Neural crest cell (in vitro differentiated cells): ENCODE measurements at regions not wholly inside any gene's neighbourhood (a gene's known extent, or its start where the extent isn't known, plus 50 kb on each side); places are given as distances from the start of the nearest gene placed in this dataset.

ENCODE experiments used
- DNase-seq: peaks from one replicate; pipeline ENCODE4 v3.0.0; 2021; ENCODE audit warnings: low read depth, mixed read lengths, low spot score
- H3K27ac Mint-ChIP-seq: one replicate; pipeline ENCODE4 v1.8.0; 2021; ENCODE audit warnings: mild to moderate bottlenecking, mixed read lengths; ENCODE audit not compliant: unreplicated experiment
- H3K27me3 Mint-ChIP-seq: 2 replicates; pipeline ENCODE4 v1.8.0; 2021; ENCODE audit warnings: low read depth, mild to moderate bottlenecking, mixed read lengths
- H3K36me3 Mint-ChIP-seq: 2 replicates; pipeline ENCODE4 v1.8.0; 2021; ENCODE audit warnings: low read depth, mild to moderate bottlenecking, mixed read lengths
- H3K4me1 Mint-ChIP-seq: 2 replicates; pipeline ENCODE4 v1.8.0; 2021; ENCODE audit warnings: mixed read lengths
- H3K4me3 Mint-ChIP-seq: one replicate; pipeline ENCODE4 v1.8.0; 2021; ENCODE audit warnings: mild to moderate bottlenecking, mixed read lengths
- H3K9me3 Mint-ChIP-seq: 2 replicates; pipeline ENCODE4 v1.8.0; 2021; ENCODE audit warnings: mixed read lengths
- TF ChIP-seq, protein P1 (sequence below): fragments of 200-600 bp; sonication (generic); conservative IDR thresholded peaks from 2 replicates; pipeline ENCODE4 v1.5.0; 2021; ENCODE audit warnings: antibody characterized with exemption, mild to moderate bottlenecking

DNA sequence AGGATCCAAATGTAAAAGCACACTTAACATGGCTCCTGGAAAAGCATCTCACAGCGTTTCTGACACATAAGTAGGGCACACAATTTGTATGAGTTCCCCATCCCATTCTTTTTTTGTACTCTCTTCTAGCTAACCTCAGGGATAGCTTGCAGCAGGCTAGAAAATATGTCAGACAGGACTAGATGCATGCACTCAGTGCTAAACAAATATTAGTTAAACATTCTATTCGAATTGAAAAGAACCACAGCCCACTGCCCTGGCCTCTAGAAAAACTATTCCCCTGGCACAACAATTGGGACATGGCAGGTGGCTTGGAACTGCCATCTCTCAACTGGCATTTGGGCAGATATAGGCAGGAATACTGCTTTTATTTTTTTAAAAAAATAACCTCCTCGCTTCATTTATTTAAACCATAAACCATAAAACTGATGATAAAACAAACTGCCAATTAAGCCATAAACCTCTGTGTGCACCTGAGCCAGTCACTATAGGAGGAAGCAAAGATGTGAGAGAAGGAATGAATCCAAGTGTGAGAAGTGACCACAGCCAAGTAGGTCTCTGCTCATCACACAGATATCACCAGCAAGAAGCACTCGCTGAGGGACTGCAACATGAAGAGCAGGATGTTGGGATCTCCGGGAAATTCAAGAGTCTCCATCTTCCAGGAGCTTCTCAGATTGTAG is 394.1 kb downstream of the NEBL start:
- TF ChIP-seq, protein P1, sequence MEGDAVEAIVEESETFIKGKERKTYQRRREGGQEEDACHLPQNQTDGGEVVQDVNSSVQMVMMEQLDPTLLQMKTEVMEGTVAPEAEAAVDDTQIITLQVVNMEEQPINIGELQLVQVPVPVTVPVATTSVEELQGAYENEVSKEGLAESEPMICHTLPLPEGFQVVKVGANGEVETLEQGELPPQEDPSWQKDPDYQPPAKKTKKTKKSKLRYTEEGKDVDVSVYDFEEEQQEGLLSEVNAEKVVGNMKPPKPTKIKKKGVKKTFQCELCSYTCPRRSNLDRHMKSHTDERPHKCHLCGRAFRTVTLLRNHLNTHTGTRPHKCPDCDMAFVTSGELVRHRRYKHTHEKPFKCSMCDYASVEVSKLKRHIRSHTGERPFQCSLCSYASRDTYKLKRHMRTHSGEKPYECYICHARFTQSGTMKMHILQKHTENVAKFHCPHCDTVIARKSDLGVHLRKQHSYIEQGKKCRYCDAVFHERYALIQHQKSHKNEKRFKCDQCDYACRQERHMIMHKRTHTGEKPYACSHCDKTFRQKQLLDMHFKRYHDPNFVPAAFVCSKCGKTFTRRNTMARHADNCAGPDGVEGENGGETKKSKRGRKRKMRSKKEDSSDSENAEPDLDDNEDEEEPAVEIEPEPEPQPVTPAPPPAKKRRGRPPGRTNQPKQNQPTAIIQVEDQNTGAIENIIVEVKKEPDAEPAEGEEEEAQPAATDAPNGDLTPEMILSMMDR = no peak
- Mint-ChIP-seq H3K4me1 (no peaks in the 10 kb centered on the region), H3K4me3 (no peak overlapping the region), H3K9me3 (peaks cover 3% of the 10 kb centered on the region), H3K36me3 (no peaks in the 10 kb centered on the region), H3K27me3 (peaks cover 3% of the 10 kb centered on the region), H3K27ac (no peak overlapping the region)
- DNase-seq = no peak

- no peak for DNase-seq
- H3K4me1 Mint-ChIP-seq = no peaks in the 10 kb centered on the region
- H3K36me3 Mint-ChIP-seq = peaks cover 7% of the 10 kb centered on the region
- H3K27me3 Mint-ChIP-seq = no peaks in the 10 kb centered on the region
- TF ChIP-seq, protein P1 = no peak
- H3K27ac Mint-ChIP-seq = no peak overlapping the region
- H3K9me3 Mint-ChIP-seq = peaks cover 9% of the 10 kb centered on the region
- no peak overlapping the region for H3K4me3 Mint-ChIP-seq
Measured at GRCh38 chr10:20494474-20494873, 402.6 kb downstream of the NEBL start.

- Mint-ChIP-seq H3K27me3 (no peaks in the 10 kb centered on the region), H3K4me1 (no peaks in the 10 kb centered on the region), H3K9me3 (peaks cover 7% of the 10 kb centered on the region), H3K27ac (no peak overlapping the region), H3K36me3 (peaks cover 5% of the 10 kb centered on the region), H3K4me3 (no peak overlapping the region)
- DNase-seq = no peak
- TF ChIP-seq, protein P1 = peak; percentile 55
Measured at GRCh38 chr10:20492447-20492846, 404.7 kb downstream of the NEBL start.

DNA sequence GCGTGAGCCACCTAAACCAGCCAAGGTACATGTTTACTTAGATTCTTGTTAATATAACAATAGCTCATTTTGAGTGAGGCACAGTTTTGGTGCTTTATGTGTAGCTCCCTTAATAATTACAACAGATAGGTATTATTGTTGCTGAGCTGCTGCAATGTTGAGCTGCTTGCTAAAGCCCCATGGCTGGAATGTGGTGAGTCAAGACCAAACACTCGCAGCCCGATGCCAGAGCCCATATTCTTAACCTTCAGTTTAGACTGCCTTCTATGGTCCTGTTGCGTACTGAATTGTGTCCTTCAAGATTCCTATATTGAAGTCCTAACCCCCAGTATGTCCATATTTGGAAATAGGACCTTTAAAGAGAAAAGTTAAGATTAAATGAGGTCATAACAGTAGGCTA is 407.1 kb downstream of the NEBL start:
- Mint-ChIP-seq H3K27me3 (no peaks in the 10 kb centered on the region), H3K9me3 (peaks cover 7% of the 10 kb centered on the region), H3K36me3 (peaks cover 5% of the 10 kb centered on the region), H3K4me3 (no peak overlapping the region), H3K27ac (no peak overlapping the region), H3K4me1 (no peaks in the 10 kb centered on the region)
- TF ChIP-seq, protein P1 = no peak
- DNase-seq = no peak

GRCh38 chr10:20486791-20487190 is 410.3 kb downstream of the NEBL start:
- no peaks in the 10 kb centered on the region for H3K4me1 Mint-ChIP-seq
- H3K36me3 Mint-ChIP-seq = peaks cover 1% of the 10 kb centered on the region
- TF ChIP-seq, protein P1 = no peak
- H3K9me3 Mint-ChIP-seq = peaks cover 4% of the 10 kb centered on the region
- DNase-seq = no peak
- H3K27ac Mint-ChIP-seq = no peak overlapping the region
- no peak overlapping the region for H3K4me3 Mint-ChIP-seq
- no peaks in the 10 kb centered on the region for H3K27me3 Mint-ChIP-seq
